WTC11 (cell line): ENCODE measurements at regions not wholly inside any gene's neighbourhood (a gene's known extent, or its start where the extent isn't known, plus 50 kb on each side); places are given as distances from the start of the nearest gene placed in this dataset.

Source experiments
- ATAC-seq: fragments of 200-7000 bp; cut with Tn5 transposase; 2 replicates; pipeline ENCODE4 v1.10.0; 2021; ENCODE audit warnings: mild to moderate bottlenecking, moderate library complexity
- CTCF ChIA-PET: fragments of 300-600 bp; sonication (Branson Sonifier 250); formaldehyde crosslinking; loops from one replicate; lab custom pipeline; 2021; ENCODE audit warnings: antibody characterized with exemption; lab: Charles Lee
- POLR2A ChIA-PET: fragments of 350-600 bp; sonication (Branson Sonifier 250); formaldehyde crosslinking; loops from one replicate; lab custom pipeline; 2021; ENCODE audit warnings: antibody characterized with exemption; lab: Charles Lee
- DNase-seq: peaks from one replicate; pipeline ENCODE4 v3.0.0; 2021; ENCODE audit warnings: low spot score
- H3K27ac Mint-ChIP-seq: 2 replicates; pipeline ENCODE4 v1.8.0; 2021; ENCODE audit warnings: mixed read lengths
- H3K27me3 Mint-ChIP-seq: 2 replicates; pipeline ENCODE4 v1.8.0; 2021; ENCODE audit warnings: low read depth, mild to moderate bottlenecking, moderate library complexity, mixed read lengths
- H3K36me3 Mint-ChIP-seq: 2 replicates; pipeline ENCODE4 v1.8.0; 2021; ENCODE audit warnings: mixed read lengths
- H3K4me1 Mint-ChIP-seq: 2 replicates; pipeline ENCODE4 v1.8.0; 2022; ENCODE audit warnings: mixed read lengths
- H3K4me3 Mint-ChIP-seq: 2 replicates; pipeline ENCODE4 v1.8.0; 2021; ENCODE audit warnings: mild to moderate bottlenecking, moderate library complexity, mixed read lengths
- H3K9me3 Mint-ChIP-seq: 2 replicates; pipeline ENCODE4 v1.8.0; 2021; ENCODE audit warnings: mixed read lengths
- AFF4 ChIP-seq: sonication (generic); formaldehyde crosslinking; IDR thresholded peaks from 2 replicates; pipeline ENCODE4 v1.8.1; 2023; ENCODE audit warnings: mild to moderate bottlenecking, missing genetic modification reagents, borderline replicate concordance
- AR ChIP-seq: fragments of 250-450 bp; sonication (Bioruptor Pico); IDR thresholded peaks from 2 replicates; pipeline ENCODE4 v1.9.0; 2021; ENCODE audit warnings: mild to moderate bottlenecking
- ATF1 ChIP-seq: sonication (generic); formaldehyde crosslinking; IDR thresholded peaks from 2 replicates; pipeline ENCODE4 v1.8.1; 2023; ENCODE audit warnings: mild to moderate bottlenecking, moderate library complexity, missing genetic modification reagents
- ATF2 ChIP-seq: sonication (generic); formaldehyde crosslinking; IDR thresholded peaks from 2 replicates; pipeline ENCODE4 v1.8.1; 2022; ENCODE audit warnings: low read depth, missing genetic modification reagents, borderline replicate concordance
- CREM ChIP-seq: sonication (generic); formaldehyde crosslinking; IDR thresholded peaks from 2 replicates; pipeline ENCODE4 v1.8.1; 2022; ENCODE audit warnings: mild to moderate bottlenecking, missing genetic modification reagents, moderate library complexity
- E2F5 ChIP-seq: sonication (generic); formaldehyde crosslinking; IDR thresholded peaks from 2 replicates; pipeline ENCODE4 v1.8.1; 2022; ENCODE audit warnings: mild to moderate bottlenecking, moderate library complexity, missing genetic modification reagents
- ERG ChIP-seq: fragments of 250-450 bp; sonication (Bioruptor Pico); IDR thresholded peaks from 2 replicates; pipeline ENCODE4 v1.8.0; 2021; ENCODE audit warnings: mild to moderate bottlenecking
- ESRRA ChIP-seq: sonication (generic); formaldehyde crosslinking; IDR thresholded peaks from 2 replicates; pipeline ENCODE4 v1.8.1; 2022; ENCODE audit warnings: mild to moderate bottlenecking, missing genetic modification reagents, borderline replicate concordance
- FOXK1 ChIP-seq: sonication (generic); formaldehyde crosslinking; IDR thresholded peaks from 2 replicates; pipeline ENCODE4 v1.8.0; 2022; ENCODE audit warnings: mild to moderate bottlenecking, moderate library complexity, missing genetic modification reagents
- GRHL2 ChIP-seq: fragments of 250-450 bp; sonication (Bioruptor Pico); IDR thresholded peaks from 2 replicates; pipeline ENCODE4 v1.8.0; 2022; ENCODE audit warnings: mild to moderate bottlenecking, moderate library complexity; ENCODE audit not compliant: insufficient replicate concordance, severe bottlenecking
- KAT7 ChIP-seq: sonication (generic); formaldehyde crosslinking; IDR thresholded peaks from 2 replicates; pipeline ENCODE4 v1.8.1; 2023; ENCODE audit warnings: missing genetic modification reagents, mild to moderate bottlenecking, borderline replicate concordance
- NFYB ChIP-seq: sonication (generic); formaldehyde crosslinking; conservative IDR thresholded peaks from 2 replicates; pipeline ENCODE4 v1.8.0; 2022; ENCODE audit warnings: low read depth, missing genetic modification reagents
- NR1H2 ChIP-seq: sonication (generic); formaldehyde crosslinking; IDR thresholded peaks from 2 replicates; pipeline ENCODE4 v1.9.0; 2021; ENCODE audit warnings: mild to moderate bottlenecking, moderate library complexity, missing genetic modification reagents
- NR2C2 ChIP-seq: sonication (generic); formaldehyde crosslinking; IDR thresholded peaks from 2 replicates; pipeline ENCODE4 v1.8.0; 2022; ENCODE audit warnings: mild to moderate bottlenecking, missing genetic modification reagents
- NR3C1 ChIP-seq: sonication (generic); formaldehyde crosslinking; conservative IDR thresholded peaks from 2 replicates; pipeline ENCODE4 v1.8.1; 2023; ENCODE audit warnings: low read depth, mild to moderate bottlenecking, missing genetic modification reagents
- RELA ChIP-seq: sonication (generic); formaldehyde crosslinking; IDR thresholded peaks from 2 replicates; pipeline ENCODE4 v1.8.1; 2022; ENCODE audit warnings: missing genetic modification reagents, mild to moderate bottlenecking, borderline replicate concordance
- RORB ChIP-seq: fragments of 250-450 bp; sonication (Bioruptor Pico); IDR thresholded peaks from 2 replicates; pipeline ENCODE4 v1.9.0; 2021; ENCODE audit warnings: mild to moderate bottlenecking
- SMAD4 ChIP-seq: sonication (generic); formaldehyde crosslinking; IDR thresholded peaks from 2 replicates; pipeline ENCODE4 v1.8.0; 2022; ENCODE audit warnings: mild to moderate bottlenecking, missing genetic modification reagents
- SOX15 ChIP-seq: fragments of 250-450 bp; sonication (Bioruptor Pico); IDR thresholded peaks from 2 replicates; pipeline ENCODE4 v1.9.0; 2021; ENCODE audit warnings: mild to moderate bottlenecking
- SP1 ChIP-seq: sonication (generic); formaldehyde crosslinking; conservative IDR thresholded peaks from 2 replicates; pipeline ENCODE4 v1.8.1; 2022; ENCODE audit warnings: missing genetic modification reagents
- ZNF219 ChIP-seq: sonication (generic); formaldehyde crosslinking; IDR thresholded peaks from 2 replicates; pipeline ENCODE4 v1.8.0; 2023; ENCODE audit warnings: missing genetic modification reagents, mild to moderate bottlenecking, borderline replicate concordance
- ZNF396 ChIP-seq: fragments of 250-450 bp; sonication (Bioruptor Pico); IDR thresholded peaks from 2 replicates; pipeline ENCODE4 v1.8.0; 2021; ENCODE audit warnings: mild to moderate bottlenecking, moderate library complexity, borderline replicate concordance
- ZNF416 ChIP-seq: fragments of 250-450 bp; sonication (Bioruptor Pico); IDR thresholded peaks from 2 replicates; pipeline ENCODE4 v1.9.0; 2021; ENCODE audit warnings: mild to moderate bottlenecking, inconsistent platforms
- ZNF423 ChIP-seq: fragments of 250-450 bp; sonication (Bioruptor Pico); IDR thresholded peaks from 2 replicates; pipeline ENCODE4 v2.1.2; 2022; ENCODE audit warnings: mild to moderate bottlenecking, moderate library complexity
- ZSCAN18 ChIP-seq: fragments of 250-450 bp; sonication (Bioruptor Pico); IDR thresholded peaks from 2 replicates; pipeline ENCODE4 v2.1.2; 2022; ENCODE audit warnings: mild to moderate bottlenecking, moderate library complexity

- H3K4me1 Mint-ChIP-seq, result no peaks in the 10 kb centered on the region
- H3K27me3 Mint-ChIP-seq, result no peaks in the 10 kb centered on the region
- DNase-seq (no peak), ATAC-seq (no peak)
- TF ChIP-seq ATF1 (CRISPR knock-in tag) (no peak), ERG (CRISPR knock-in tag) (no peak), SOX15 (CRISPR knock-in tag) (no peak), FOXK1 (CRISPR knock-in tag) (no peak), GRHL2 (CRISPR knock-in tag) (no peak), NFYB (CRISPR knock-in tag) (no peak), ZSCAN18 (no peak), E2F5 (CRISPR knock-in tag) (no peak), ATF2 (CRISPR knock-in tag) (no peak), RORB (CRISPR knock-in tag) (no peak), NR2C2 (CRISPR knock-in tag) (no peak), SP1 (no peak), AR (CRISPR knock-in tag) (no peak), KAT7 (CRISPR knock-in tag) (no peak), NR3C1 (CRISPR knock-in tag) (no peak), ZNF423 (CRISPR knock-in tag) (no peak), ZNF416 (CRISPR knock-in tag) (no peak)
- CTCF ChIA-PET, result no interaction called here
- POLR2A ChIA-PET, result no interaction called here
- H3K27ac Mint-ChIP-seq, result no peak overlapping the region
- no peaks in the 10 kb centered on the region for H3K36me3 Mint-ChIP-seq
- H3K4me3 Mint-ChIP-seq, result no peak overlapping the region
- no peaks in the 10 kb centered on the region for H3K9me3 Mint-ChIP-seq
Measured at GRCh38 chr4:142940425-142941330, 94.6 kb upstream of the INPP4B start.

- H3K36me3 Mint-ChIP-seq, result no peaks in the 10 kb centered on the region
- POLR2A ChIA-PET, result no interaction called here
- DNase-seq (no peak), ATAC-seq (no peak)
- CTCF ChIA-PET, result no interaction called here
- no peak overlapping the region for H3K27ac Mint-ChIP-seq
- peaks cover 11% of the 10 kb centered on the region for H3K4me1 Mint-ChIP-seq
- no peak overlapping the region for H3K4me3 Mint-ChIP-seq
- peaks cover 6% of the 10 kb centered on the region; the same call in 1 of the 2 replicates for H3K9me3 Mint-ChIP-seq
- H3K27me3 Mint-ChIP-seq, result no peaks in the 10 kb centered on the region
- TF ChIP-seq ESRRA (CRISPR knock-in tag) (no peak), ZNF396 (no peak), NR3C1 (CRISPR knock-in tag) (no peak), CREM (CRISPR knock-in tag) (no peak), ZNF219 (CRISPR knock-in tag) (no peak), AFF4 (no peak), SMAD4 (CRISPR knock-in tag) (no peak), NR1H2 (CRISPR knock-in tag) (no peak), RELA (no peak)
Measured at GRCh38 chr4:142944565-142944964, 98.5 kb upstream of the INPP4B start.
